DMS53 treated with DMSO at 0.1 percent for 48 hours (cell line): ENCODE measurements at regions not wholly inside any gene's neighbourhood (a gene's known extent, or its start where the extent isn't known, plus 50 kb on each side); places are given as distances from the start of the nearest gene placed in this dataset.

Experiments
- DNase-seq: peaks from one replicate; lab custom pipeline; 2025; ENCODE audit not compliant: unreplicated experiment; lab: John Stamatoyannopoulos, UW

- DNase-seq = no peak
Observed at GRCh38 chr6:140319209-140319608, 944.8 kb upstream of the CITED2 start.

GRCh38 chr6:140318408-140318807 lies 944.0 kb upstream of the CITED2 start:
- DNase-seq = no peak

- DNase-seq = no peak
Observed at GRCh38 chr6:140317950-140318349, 943.5 kb upstream of the CITED2 start.

GRCh38 chr6:140316966-140317365 lies 942.5 kb upstream of the CITED2 start:
- DNase-seq = no peak

- no peak for DNase-seq
Observed at GRCh38 chr6:140314682-140315081, 940.2 kb upstream of the CITED2 start.

- DNase-seq = no peak
Observed at GRCh38 chr6:140311146-140311545, 936.7 kb upstream of the CITED2 start.

GRCh38 chr6:140303218-140303949 lies 928.9 kb upstream of the CITED2 start:
- no peak for DNase-seq

GRCh38 chr6:140300331-140300730 lies 925.9 kb upstream of the CITED2 start:
- DNase-seq = no peak

- DNase-seq = no peak
Observed at GRCh38 chr6:140289186-140289585, 914.7 kb upstream of the CITED2 start.

GRCh38 chr6:140285998-140286690 lies 911.7 kb upstream of the CITED2 start:
- DNase-seq = no peak

- DNase-seq = no peak
Observed at GRCh38 chr6:140285471-140285870, 911.0 kb upstream of the CITED2 start.

- no peak for DNase-seq
Observed at GRCh38 chr6:140284871-140285270, 910.4 kb upstream of the CITED2 start.

GRCh38 chr6:140283197-140283596 lies 908.7 kb upstream of the CITED2 start:
- no peak for DNase-seq

GRCh38 chr6:140281767-140282166 lies 907.3 kb upstream of the CITED2 start:
- DNase-seq = no peak

- no peak for DNase-seq
Observed at GRCh38 chr6:140281236-140281635, 906.8 kb upstream of the CITED2 start.

GRCh38 chr6:140276719-140277118 lies 902.3 kb upstream of the CITED2 start:
- DNase-seq = no peak

GRCh38 chr6:140276133-140276532 lies 901.7 kb upstream of the CITED2 start:
- no peak for DNase-seq

- no peak for DNase-seq
Observed at GRCh38 chr6:140275725-140276124, 901.3 kb upstream of the CITED2 start.

- DNase-seq = no peak
Observed at GRCh38 chr6:140274548-140274947, 900.1 kb upstream of the CITED2 start.

- no peak for DNase-seq
Observed at GRCh38 chr6:140271759-140272377, 897.4 kb upstream of the CITED2 start.

- DNase-seq = no peak
Observed at GRCh38 chr6:140269591-140270165, 895.2 kb upstream of the CITED2 start.

GRCh38 chr6:140264431-140264830 lies 890.0 kb upstream of the CITED2 start:
- no peak for DNase-seq
